Upper lobe of right lung (tissue), 1 donor: ENCODE measurements at regions not wholly inside any gene's neighbourhood (a gene's known extent, or its start where the extent isn't known, plus 50 kb on each side); places are given as distances from the start of the nearest gene placed in this dataset.
"Not testable (repeated sequence)": the region's sequence is repeated elsewhere in the genome, so short reads cannot be mapped to it uniquely, and the experiment has no call there.

ENCODE experiments used
- ATAC-seq: fragments of 200-7000 bp; cut with Tn5 transposase; one replicate; pipeline ENCODE4 v1.9.1; 2020; ENCODE audit warnings: mild to moderate bottlenecking, moderate library complexity
- DNase-seq: peaks from one replicate; pipeline ENCODE4 v3.0.0-alpha.2; 2020
- H3K27ac ChIP-seq: fragments of 200-600 bp; one replicate; pipeline ENCODE4 v1.8.0; 2022
- H3K27me3 ChIP-seq: fragments of 200-600 bp; one replicate; pipeline ENCODE4 v1.8.0; 2022; ENCODE audit warnings: mild to moderate bottlenecking
- H3K36me3 ChIP-seq: fragments of 200-600 bp; one replicate; pipeline ENCODE4 v1.8.0; 2022
- H3K4me1 ChIP-seq: fragments of 200-600 bp; one replicate; pipeline ENCODE4 v1.8.0; 2022
- H3K4me3 ChIP-seq: fragments of 200-600 bp; one replicate; pipeline ENCODE4 v1.8.0; 2022; ENCODE audit warnings: mild to moderate bottlenecking
- H3K9me3 ChIP-seq: fragments of 200-600 bp; one replicate; pipeline ENCODE4 v1.8.0; 2022
- CTCF ChIP-seq: fragments of 200-600 bp; IDR thresholded peaks from one replicate; pipeline ENCODE4 v1.8.0; 2022; ENCODE audit warnings: antibody characterized with exemption
- intact Hi-C: fragments of 100-400 bp; cut with DNase I; formaldehyde crosslinking; loops from one replicate; pipeline ENCODE4 v1.11.0; 2022
- donor health status: DM: no; HTN: yes; CAD: no; lungs with severe emphysema.

GRCh38 chr17:52442350-52442749 is 283.8 kb upstream of the CA10 start:
- ATAC-seq = no peak
- no peak for TF ChIP-seq CTCF
- intact Hi-C loops = no loop called here
- H3K36me3 ChIP-seq = no peaks in the 10 kb centered on the region
- H3K9me3 ChIP-seq = no peaks in the 10 kb centered on the region
- H3K27ac ChIP-seq = no peak overlapping the region
- no peak for DNase-seq
- no peak overlapping the region for H3K4me3 ChIP-seq
- no peaks in the 10 kb centered on the region for H3K27me3 ChIP-seq
- H3K4me1 ChIP-seq = no peaks in the 10 kb centered on the region

- H3K36me3 ChIP-seq = no peaks in the 10 kb centered on the region
Measured at GRCh38 chr17:52420555-52421078, 262.1 kb upstream of the CA10 start.

GRCh38 chr17:52419229-52419641 is 260.7 kb upstream of the CA10 start:
- intact Hi-C loops = no loop called here
- no peak for TF ChIP-seq CTCF
- DNase-seq (no peak), ATAC-seq (no peak)
- no peaks in the 10 kb centered on the region for H3K9me3 ChIP-seq
- H3K27me3 ChIP-seq = no peaks in the 10 kb centered on the region
- H3K4me3 ChIP-seq = no peak overlapping the region
- H3K36me3 ChIP-seq = no peaks in the 10 kb centered on the region
- H3K27ac ChIP-seq = no peak overlapping the region
- no peaks in the 10 kb centered on the region for H3K4me1 ChIP-seq

More at GRCh38 chr17:52420555-52421078, 262.1 kb upstream of the CA10 start:
- intact Hi-C loops = no loop called here
- DNase-seq = no peak
- Histone ChIP-seq H3K4me1 (no peaks in the 10 kb centered on the region), H3K27me3 (no peaks in the 10 kb centered on the region), H3K4me3 (no peak overlapping the region), H3K9me3 (no peaks in the 10 kb centered on the region), H3K27ac (no peak overlapping the region)
- TF ChIP-seq CTCF = no peak
- ATAC-seq = no peak

- no peaks in the 10 kb centered on the region for H3K36me3 ChIP-seq
- no peaks in the 10 kb centered on the region for H3K27me3 ChIP-seq
- no peak for TF ChIP-seq CTCF
- intact Hi-C loops = no loop called here
- no peak for ATAC-seq
- H3K9me3 ChIP-seq = no peaks in the 10 kb centered on the region
- H3K4me1 ChIP-seq = no peaks in the 10 kb centered on the region
- H3K27ac ChIP-seq = no peak overlapping the region
- no peak for DNase-seq
- no peak overlapping the region for H3K4me3 ChIP-seq
Measured at GRCh38 chr17:52410781-52411180, 252.3 kb upstream of the CA10 start.

- intact Hi-C loops, H3K27ac ChIP-seq, H3K27me3 ChIP-seq, ATAC-seq, H3K4me3 ChIP-seq, H3K36me3 ChIP-seq, H3K9me3 ChIP-seq, H3K4me1 ChIP-seq, DNase-seq: not testable (repeated sequence)
Measured at GRCh38 chr17:52409222-52409621, 250.7 kb upstream of the CA10 start.

GRCh38 chr17:52395308-52395707 is 236.8 kb upstream of the CA10 start:
- ATAC-seq = no peak
- DNase-seq = no peak
- intact Hi-C loops = no loop called here
- H3K4me3 ChIP-seq = no peak overlapping the region
- no peak overlapping the region for H3K27ac ChIP-seq
- no peak for TF ChIP-seq CTCF
- H3K27me3 ChIP-seq = no peaks in the 10 kb centered on the region
- H3K4me1 ChIP-seq = no peaks in the 10 kb centered on the region
- no peaks in the 10 kb centered on the region for H3K36me3 ChIP-seq
- H3K9me3 ChIP-seq = no peaks in the 10 kb centered on the region
